ENCODE measurements at regions not wholly inside any gene's neighbourhood (a gene's known extent, or its start where the extent isn't known, plus 50 kb on each side); places are given as distances from the start of the nearest gene placed in this dataset.

GRCh38 chr14:101040538-101041442, 137.3 kb upstream of the RTL1 start:
- no TSS peak for BruUV-seq (replicated peaks)
- no peaks in the 10 kb centered on the region for H3K27me3 ChIP-seq (ENCODE audit: control insufficient read depth in 2 of 2, insufficient read depth in 2 of 2, low read length in 2 of 2)
- no peaks in the 10 kb centered on the region for H3K9me1 ChIP-seq (replicated peaks; ENCODE audit: control insufficient read depth, extremely low read depth, insufficient read depth, low read length)
- no peak overlapping the region for H3K9ac ChIP-seq (replicated peaks; ENCODE audit: extremely low read depth, insufficient read depth, low read length)
- ChIA-PET CTCF (no interaction called here), POLR2A (no interaction called here)
- H3K4me3 ChIP-seq (replicated peaks in 1 of 3; ENCODE audit: insufficient read depth in 1 of 3, low read depth in 1 of 3, low read length in 3 of 3): no peak overlapping the region
- H4K20me1 ChIP-seq (replicated peaks; ENCODE audit: control insufficient read depth, extremely low read depth, insufficient read depth, low read length): no peaks in the 10 kb centered on the region
- no peak overlapping the region for H3K27ac ChIP-seq (ENCODE audit: insufficient read depth, low read depth, low read length)
- intact Hi-C loops (cut with micrococcal nuclease): no loop called here
- DNase-seq (ENCODE audit: low read depth, low spot score) (no peak), FAIRE-seq (no peak)
- dilution Hi-C loops (cut with MboI; ENCODE audit: extremely low pct_ligation_motif_present, low sequenced_read_pairs): no loop called here
- H3K4me1 ChIP-seq (ENCODE audit: control insufficient read depth, extremely low read depth, insufficient read depth, low read length): no peaks in the 10 kb centered on the region
- no peak overlapping the region for H3K4me2 ChIP-seq (ENCODE audit: insufficient read depth, low read length)
- peaks cover 0 to 23% of the 10 kb centered on the region in 2 experiments for H3K36me3 ChIP-seq (ENCODE audit: control insufficient read depth in 2 of 2, extremely low read depth in 1 of 2, insufficient read depth in 2 of 2, low read length in 2 of 2)
- H3K9me3 ChIP-seq (replicated peaks; ENCODE audit: control insufficient read depth, insufficient read depth, low read length): no peaks in the 10 kb centered on the region
- TF ChIP-seq FOS (IDR thresholded peaks at IDR 0.05; ENCODE audit: borderline replicate concordance, insufficient read depth, low read length): no peak
- no peak for TF ChIP-seq EZH2 (IDR thresholded peaks at IDR 0.05; ENCODE audit: borderline replicate concordance, low read depth, low read length, severe bottlenecking)
- TF ChIP-seq CTCF (IDR thresholded peaks at IDR 0.05; ENCODE audit: extremely low read depth in 1 of 2, insufficient read depth in 1 of 2, low read depth in 1 of 2, low read length in 2 of 2): no peak
- TF ChIP-seq JUN (IDR thresholded peaks at IDR 0.05; ENCODE audit: borderline replicate concordance, insufficient read depth, insufficient read length, low read depth): no peak
- TF ChIP-seq POLR2A (IDR thresholded peaks at IDR 0.05; ENCODE audit: low read depth, low read length): no peak
- TF ChIP-seq GATA2 (IDR thresholded peaks at IDR 0.05; ENCODE audit: insufficient read depth, insufficient read length, low read depth, low read length): no peak
- no peak for TF ChIP-seq POLR2AphosphoS5 (IDR thresholded peaks at IDR 0.05; ENCODE audit: insufficient read depth, low read depth, low read length)
- no peak for TF ChIP-seq MYC (IDR thresholded peaks at IDR 0.05; ENCODE audit: low read depth, low read length)
- TF ChIP-seq MAX (IDR thresholded peaks at IDR 0.05; ENCODE audit: insufficient read depth, insufficient read length): no peak
- H2AFZ ChIP-seq (ENCODE audit: low read depth, low read length): no peak overlapping the region
- no peaks in the 10 kb centered on the region for H3K79me2 ChIP-seq (ENCODE audit: control insufficient read depth, insufficient read depth, low read length)

All from endothelial cell of umbilical vein (primary cell).